MCF 10A (cell line): ENCODE measurements at regions not wholly inside any gene's neighbourhood (a gene's known extent, or its start where the extent isn't known, plus 50 kb on each side); places are given as distances from the start of the nearest gene placed in this dataset.
"Not testable (repeated sequence)": the region's sequence is repeated elsewhere in the genome, so short reads cannot be mapped to it uniquely, and the experiment has no call there.

Source experiments
- BruUV-seq: library from RNA; stranded (reverse); fragments of 400-500 nt; replicated peaks from 2 replicates; lab custom pipeline; 2021; lab: Mats Ljungman, UMichigan
- CTCF ChIA-PET: fragments of 300-600 bp; sonication (Branson Sonifier 250); formaldehyde crosslinking; extraction: SDS; loops from one replicate; lab custom pipeline; 2021; ENCODE audit warnings: antibody characterized with exemption, inconsistent platforms; lab: Yijun Ruan, JAX
- POLR2A ChIA-PET: fragments of 300-600, 350-650 bp; sonication (Branson Sonifier 250); formaldehyde crosslinking; extraction: SDS; loops from one replicate; lab custom pipeline; 2020; ENCODE audit warnings: antibody characterized with exemption, inconsistent platforms; lab: Yijun Ruan, JAX
- DNase-seq: peaks from one replicate; pipeline ENCODE4 v3.0.0-alpha.2; 2018; ENCODE audit not compliant: unreplicated experiment
- H3K27ac Mint-ChIP-seq: one replicate; pipeline ENCODE4 v1.8.0; 2022; ENCODE audit warnings: mild to moderate bottlenecking, low read depth, mixed read lengths; ENCODE audit not compliant: unreplicated experiment
- H3K27me3 Mint-ChIP-seq: one replicate; pipeline ENCODE4 v1.8.0; 2022; ENCODE audit warnings: mixed read lengths; ENCODE audit not compliant: insufficient read depth, unreplicated experiment
- H3K36me3 Mint-ChIP-seq: one replicate; pipeline ENCODE4 v1.8.0; 2022; ENCODE audit warnings: mild to moderate bottlenecking, moderate library complexity, mixed read lengths; ENCODE audit not compliant: insufficient read depth, unreplicated experiment
- H3K4me1 Mint-ChIP-seq: one replicate; pipeline ENCODE4 v1.8.0; 2022; ENCODE audit warnings: mixed read lengths; ENCODE audit not compliant: insufficient read depth, unreplicated experiment
- H3K4me3 Mint-ChIP-seq: one replicate; pipeline ENCODE4 v1.8.0; 2022; ENCODE audit warnings: mild to moderate bottlenecking, moderate library complexity, mixed read lengths; ENCODE audit not compliant: unreplicated experiment
- H3K9me3 Mint-ChIP-seq: one replicate; pipeline ENCODE4 v1.8.0; 2022; ENCODE audit warnings: mixed read lengths; ENCODE audit not compliant: unreplicated experiment
- intact Hi-C: fragments of 100-400 bp; cut with micrococcal nuclease; formaldehyde crosslinking; loops from 2 replicates; pipeline ENCODE4 v1.14.1; 2022
- TF ChIP-seq, protein P1 (sequence below): fragments of 200-600 bp; IDR thresholded peaks from one replicate; pipeline ENCODE4 v1.8.0; 2022; ENCODE audit warnings: antibody characterized with exemption, mild to moderate bottlenecking; ENCODE audit not compliant: unreplicated experiment

DNA sequence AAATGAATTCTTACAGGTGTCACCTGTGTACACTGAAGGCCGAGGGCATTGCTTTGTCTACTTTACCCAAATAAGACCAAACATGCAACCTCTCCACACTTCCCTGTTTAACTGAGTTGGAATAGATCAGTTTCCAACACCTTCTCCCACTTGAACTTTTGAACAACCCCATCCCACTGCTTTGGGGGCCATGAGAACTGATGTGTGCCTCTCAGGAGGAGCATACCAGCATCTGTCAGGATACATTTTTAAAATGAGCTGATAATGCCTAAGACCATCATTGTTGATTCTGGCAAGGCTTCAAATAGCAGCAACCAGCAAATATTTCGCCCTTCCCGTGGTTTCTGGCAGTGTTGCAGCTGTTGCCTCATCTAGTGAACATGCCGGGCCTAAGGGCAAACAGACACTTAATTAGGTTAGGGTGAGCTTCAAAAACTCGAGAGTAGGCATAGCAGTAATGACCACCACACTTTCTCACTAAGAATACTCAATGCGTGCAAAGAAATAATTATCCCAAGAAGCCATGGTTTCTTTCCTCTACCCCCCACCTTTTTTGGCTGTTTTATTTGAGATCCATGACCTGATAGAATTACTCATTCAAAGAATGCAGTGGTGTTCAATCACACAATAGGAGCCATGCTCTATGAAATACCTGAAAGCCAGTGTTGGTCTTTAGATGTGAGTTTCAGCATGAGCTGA is 63.7 kb downstream of the MAP10 start:
- TF ChIP-seq, protein P1, sequence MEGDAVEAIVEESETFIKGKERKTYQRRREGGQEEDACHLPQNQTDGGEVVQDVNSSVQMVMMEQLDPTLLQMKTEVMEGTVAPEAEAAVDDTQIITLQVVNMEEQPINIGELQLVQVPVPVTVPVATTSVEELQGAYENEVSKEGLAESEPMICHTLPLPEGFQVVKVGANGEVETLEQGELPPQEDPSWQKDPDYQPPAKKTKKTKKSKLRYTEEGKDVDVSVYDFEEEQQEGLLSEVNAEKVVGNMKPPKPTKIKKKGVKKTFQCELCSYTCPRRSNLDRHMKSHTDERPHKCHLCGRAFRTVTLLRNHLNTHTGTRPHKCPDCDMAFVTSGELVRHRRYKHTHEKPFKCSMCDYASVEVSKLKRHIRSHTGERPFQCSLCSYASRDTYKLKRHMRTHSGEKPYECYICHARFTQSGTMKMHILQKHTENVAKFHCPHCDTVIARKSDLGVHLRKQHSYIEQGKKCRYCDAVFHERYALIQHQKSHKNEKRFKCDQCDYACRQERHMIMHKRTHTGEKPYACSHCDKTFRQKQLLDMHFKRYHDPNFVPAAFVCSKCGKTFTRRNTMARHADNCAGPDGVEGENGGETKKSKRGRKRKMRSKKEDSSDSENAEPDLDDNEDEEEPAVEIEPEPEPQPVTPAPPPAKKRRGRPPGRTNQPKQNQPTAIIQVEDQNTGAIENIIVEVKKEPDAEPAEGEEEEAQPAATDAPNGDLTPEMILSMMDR = no peak
- no peak overlapping the region for H3K4me3 Mint-ChIP-seq
- no peaks in the 10 kb centered on the region for H3K9me3 Mint-ChIP-seq
- BruUV-seq = TSS peak; percentile 100
- H3K27ac Mint-ChIP-seq = peak overlapping the region; percentile 79
- H3K36me3 Mint-ChIP-seq = peaks cover 7% of the 10 kb centered on the region
- intact Hi-C loops = loop anchor here (1.0 to 5.0 kb wide), 4 partner anchors 83 to 238 kb away; partner anchors contain the start of genes NTPCR and SIPA1L2
- H3K27me3 Mint-ChIP-seq = no peaks in the 10 kb centered on the region
- CTCF ChIA-PET = interaction anchor here (0.6 to 1.6 kb wide), 3 partner anchors 19 to 232 kb away, joined by 3 to 4 read pairs (median 3); no protein-coding TSS in a partner anchor
- H3K4me1 Mint-ChIP-seq = peaks cover 21% of the 10 kb centered on the region
- peak; percentile 100 for DNase-seq
- POLR2A ChIA-PET = interaction anchor here (0.6 to 3.2 kb wide), 32 partner anchors 9 to 1123 kb away, joined by 3 to 24 read pairs (median 4); partner anchors contain the start of gene NTPCR

DNA sequence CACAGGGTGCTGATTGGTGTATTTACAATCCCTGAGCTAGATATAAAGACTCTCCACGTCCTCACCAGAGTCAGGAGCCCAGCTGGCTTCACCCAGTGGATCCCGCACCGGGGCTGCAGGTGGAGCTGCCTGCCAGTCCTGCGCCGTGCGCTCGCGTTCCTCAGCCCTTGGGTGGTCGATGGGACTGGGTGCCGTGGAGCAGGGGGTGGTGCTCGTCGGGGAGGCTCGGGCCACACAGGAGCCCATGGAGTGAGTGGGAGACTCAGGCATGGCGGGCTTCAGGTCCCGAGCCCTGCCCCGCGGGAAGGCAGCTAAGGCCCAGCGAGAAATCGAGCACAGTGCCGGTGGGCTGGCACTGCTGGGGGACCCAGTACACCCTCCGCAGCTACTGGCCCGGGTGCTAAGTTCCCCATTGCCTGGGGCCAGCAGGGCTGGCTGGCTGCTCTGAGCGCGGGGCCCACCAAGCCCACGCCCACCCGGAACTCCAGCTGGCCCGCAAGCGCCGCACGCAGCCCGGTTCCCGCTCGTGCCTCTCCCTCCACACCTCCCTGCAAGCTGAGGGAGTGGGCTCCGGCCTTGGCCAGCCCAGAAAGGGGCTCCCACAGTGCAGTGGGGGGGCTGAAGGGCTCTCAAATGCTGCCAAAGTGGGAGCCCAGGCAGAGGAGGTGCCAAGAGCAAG is 66.2 kb downstream of the MAP10 start:
- ChIA-PET POLR2A (interaction anchor here (0.8 kb wide), 1 partner anchor 13 kb away, joined by 3 read pairs; no protein-coding TSS in a partner anchor), CTCF (interaction anchor here (0.7 to 0.9 kb wide), 2 partner anchors 8 to 241 kb away, joined by 3 read pairs; partner anchors contain the start of gene SIPA1L2)
- H3K27me3 Mint-ChIP-seq, intact Hi-C loops, H3K4me3 Mint-ChIP-seq, H3K9me3 Mint-ChIP-seq, BruUV-seq, H3K36me3 Mint-ChIP-seq, DNase-seq, H3K27ac Mint-ChIP-seq: not testable (repeated sequence)
- peaks cover 25% of the 10 kb centered on the region for H3K4me1 Mint-ChIP-seq

DNA sequence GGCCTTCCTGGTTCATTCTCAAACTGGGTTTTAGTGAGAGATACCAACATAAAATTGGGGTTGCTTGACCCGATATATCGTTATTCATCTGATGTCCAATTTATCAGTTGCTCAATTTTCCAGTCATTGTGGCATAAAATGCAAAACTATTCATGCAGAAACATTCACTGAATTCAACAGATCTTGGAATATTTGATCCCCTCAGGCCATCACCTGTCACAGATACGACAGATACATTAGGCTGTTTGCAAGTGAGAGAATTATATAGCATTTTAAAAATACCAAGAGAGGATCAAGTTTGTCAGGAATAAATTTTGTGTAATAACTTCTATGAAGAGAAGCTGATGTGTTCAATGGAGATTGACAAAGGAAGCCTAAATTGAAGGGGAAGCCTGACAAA is 67.1 kb downstream of the MAP10 start:
- intact Hi-C loops = no loop called here
- TF ChIP-seq, protein P1 = no peak
- peaks cover 7% of the 10 kb centered on the region for H3K36me3 Mint-ChIP-seq
- no peaks in the 10 kb centered on the region for H3K27me3 Mint-ChIP-seq
- ChIA-PET CTCF (interaction anchor here (0.7 kb wide), 1 partner anchor 163 kb away, joined by 3 read pairs; no protein-coding TSS in a partner anchor), POLR2A (interaction anchor here (0.6 kb wide), 1 partner anchor 65 kb away, joined by 4 read pairs; no protein-coding TSS in a partner anchor)
- H3K27ac Mint-ChIP-seq = no peak overlapping the region
- DNase-seq = no peak
- peaks cover 25% of the 10 kb centered on the region for H3K4me1 Mint-ChIP-seq
- no peak overlapping the region for H3K4me3 Mint-ChIP-seq
- no peaks in the 10 kb centered on the region for H3K9me3 Mint-ChIP-seq
- BruUV-seq = no TSS peak

DNA sequence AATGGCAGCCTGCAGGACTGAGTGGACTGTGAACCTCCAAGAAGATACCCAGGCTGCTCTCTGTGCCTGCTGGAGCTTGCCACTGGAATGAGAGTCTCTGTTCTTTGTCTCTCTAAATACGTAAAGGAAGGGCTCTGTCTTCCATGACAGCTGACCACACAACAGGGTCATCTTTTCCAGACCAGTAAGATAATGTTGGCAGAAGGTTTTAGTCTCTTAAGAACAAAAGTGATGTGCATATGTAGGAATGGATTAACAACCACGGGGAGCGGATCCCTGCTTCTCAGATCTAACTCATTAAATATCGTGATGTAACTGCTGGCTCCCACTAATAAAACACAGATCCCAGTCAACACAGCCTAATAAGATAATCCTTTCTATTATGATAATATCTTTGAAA is 67.5 kb downstream of the MAP10 start:
- H3K27ac Mint-ChIP-seq = no peak overlapping the region
- no peaks in the 10 kb centered on the region for H3K27me3 Mint-ChIP-seq
- CTCF ChIA-PET = interaction anchor here (0.7 to 1.4 kb wide), 5 partner anchors 76 to 1147 kb away, joined by 3 read pairs; no protein-coding TSS in a partner anchor
- intact Hi-C loops = no loop called here
- H3K36me3 Mint-ChIP-seq = peaks cover 7% of the 10 kb centered on the region
- no peaks in the 10 kb centered on the region for H3K9me3 Mint-ChIP-seq
- TF ChIP-seq, protein P1 = no peak
- BruUV-seq = no TSS peak
- POLR2A ChIA-PET = interaction anchor here (0.6 to 1.5 kb wide), 2 partner anchors 32 to 65 kb away, joined by 3 to 4 read pairs; no protein-coding TSS in a partner anchor
- no peak overlapping the region for H3K4me3 Mint-ChIP-seq
- no peak for DNase-seq
- H3K4me1 Mint-ChIP-seq = peaks cover 24% of the 10 kb centered on the region
